Nephron progenitor cell (in vitro differentiated cells): ENCODE measurements at regions not wholly inside any gene's neighbourhood (a gene's known extent, or its start where the extent isn't known, plus 50 kb on each side); places are given as distances from the start of the nearest gene placed in this dataset.

ENCODE experiments used
- DNase-seq: peaks from one replicate; pipeline ENCODE4 v3.0.0; 2021
- H3K27ac Mint-ChIP-seq: 2 replicates; pipeline ENCODE4 v1.8.0; 2021; ENCODE audit warnings: mild to moderate bottlenecking, moderate library complexity, mixed read lengths
- H3K27me3 Mint-ChIP-seq: 2 replicates; pipeline ENCODE4 v1.8.0; 2021; ENCODE audit warnings: mild to moderate bottlenecking, low read depth, mixed read lengths; ENCODE audit not compliant: poor library complexity
- H3K36me3 Mint-ChIP-seq: 2 replicates; pipeline ENCODE4 v1.8.0; 2021; ENCODE audit warnings: low read depth, mixed read lengths
- H3K4me1 Mint-ChIP-seq: 2 replicates; pipeline ENCODE4 v1.8.0; 2021; ENCODE audit warnings: mixed read lengths
- H3K4me3 Mint-ChIP-seq: 2 replicates; pipeline ENCODE4 v1.8.0; 2021; ENCODE audit warnings: mild to moderate bottlenecking, moderate library complexity, mixed read lengths
- H3K9me3 Mint-ChIP-seq: 2 replicates; pipeline ENCODE4 v1.8.0; 2021; ENCODE audit warnings: mild to moderate bottlenecking, moderate library complexity, mixed read lengths
- CTCF ChIP-seq: fragments of 200-600 bp; sonication (generic); IDR thresholded peaks from 2 replicates; pipeline ENCODE4 v1.5.0; 2021; ENCODE audit warnings: antibody characterized with exemption

GRCh38 chr7:26035552-26035951 is 116.4 kb upstream of the NFE2L3 start:
- no peak for TF ChIP-seq CTCF
- DNase-seq, result no peak
- H3K27ac Mint-ChIP-seq, result no peak overlapping the region
- peaks cover 16% of the 10 kb centered on the region for H3K27me3 Mint-ChIP-seq
- H3K4me1 Mint-ChIP-seq, result peaks cover 18% of the 10 kb centered on the region
- no peak overlapping the region for H3K4me3 Mint-ChIP-seq
- H3K36me3 Mint-ChIP-seq, result no peaks in the 10 kb centered on the region
- H3K9me3 Mint-ChIP-seq, result peaks cover 4% of the 10 kb centered on the region

DNA sequence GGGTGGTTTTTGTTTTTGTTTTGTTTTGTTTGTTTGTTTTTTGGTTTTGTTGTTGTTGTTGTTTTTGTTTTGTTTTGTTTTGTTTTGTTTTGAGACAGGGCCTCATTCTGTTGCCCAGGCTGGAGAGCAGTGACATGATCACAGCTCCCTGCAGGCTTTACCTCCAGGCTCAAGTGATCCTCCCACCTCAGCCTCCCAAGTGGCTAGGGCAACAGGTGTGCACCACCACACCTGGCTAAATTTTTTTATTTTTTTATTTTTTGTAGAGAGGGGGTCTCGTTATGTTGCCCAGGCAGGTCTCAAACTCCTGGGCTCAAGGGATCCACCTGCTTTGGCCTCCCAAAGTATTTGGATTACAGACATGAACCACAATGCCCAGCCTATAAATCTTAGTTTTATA is 115.9 kb upstream of the NFE2L3 start:
- Mint-ChIP-seq H3K4me1 (peaks cover 18% of the 10 kb centered on the region), H3K4me3 (no peak overlapping the region), H3K27ac (no peak overlapping the region), H3K27me3 (peaks cover 15% of the 10 kb centered on the region), H3K9me3 (peaks cover 4% of the 10 kb centered on the region), H3K36me3 (no peaks in the 10 kb centered on the region)
- no peak for TF ChIP-seq CTCF
- no peak for DNase-seq

- no peak overlapping the region for H3K4me3 Mint-ChIP-seq
- DNase-seq, result no peak
- no peak for TF ChIP-seq CTCF
- peaks cover 14% of the 10 kb centered on the region for H3K27me3 Mint-ChIP-seq
- H3K9me3 Mint-ChIP-seq, result peaks cover 4% of the 10 kb centered on the region
- peaks cover 18% of the 10 kb centered on the region for H3K4me1 Mint-ChIP-seq
- no peaks in the 10 kb centered on the region for H3K36me3 Mint-ChIP-seq
- peak overlapping the region; percentile 75 for H3K27ac Mint-ChIP-seq
These were observed 113.6 kb upstream of the NFE2L3 start for GRCh38 chr7:26038201-26038990.

DNA sequence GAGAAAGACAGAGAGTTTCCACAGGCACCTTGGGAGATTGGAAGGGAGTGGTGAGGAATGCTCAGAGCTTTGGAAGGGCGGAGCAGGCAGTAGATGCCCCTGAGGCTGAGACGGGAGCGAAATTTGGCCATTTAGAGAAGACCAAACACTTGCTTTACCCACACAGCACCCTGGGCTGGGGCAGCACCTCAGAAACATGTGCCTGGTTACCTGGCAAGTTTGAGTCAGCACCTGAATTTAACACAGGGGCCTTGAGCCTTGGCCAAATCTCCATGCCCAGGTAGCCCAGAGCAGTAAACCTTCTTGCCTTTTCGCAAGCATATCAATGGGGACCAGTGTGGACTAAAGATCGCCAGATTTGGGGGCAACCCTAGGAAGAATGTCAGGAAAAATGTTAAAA is 111.9 kb upstream of the NFE2L3 start:
- Mint-ChIP-seq H3K27ac (no peak overlapping the region), H3K9me3 (peaks cover 4% of the 10 kb centered on the region), H3K4me3 (no peak overlapping the region), H3K27me3 (peaks cover 17% of the 10 kb centered on the region), H3K4me1 (peaks cover 18% of the 10 kb centered on the region), H3K36me3 (no peaks in the 10 kb centered on the region)
- DNase-seq, result no peak
- TF ChIP-seq CTCF, result no peak

GRCh38 chr7:26042237-26042636 is 109.8 kb upstream of the NFE2L3 start:
- no peak overlapping the region for H3K4me3 Mint-ChIP-seq
- H3K4me1 Mint-ChIP-seq, result peaks cover 10% of the 10 kb centered on the region
- H3K27me3 Mint-ChIP-seq, result peaks cover 16% of the 10 kb centered on the region
- H3K9me3 Mint-ChIP-seq, result no peaks in the 10 kb centered on the region
- no peak for DNase-seq
- TF ChIP-seq CTCF, result no peak
- H3K27ac Mint-ChIP-seq, result no peak overlapping the region
- H3K36me3 Mint-ChIP-seq, result no peaks in the 10 kb centered on the region

DNA sequence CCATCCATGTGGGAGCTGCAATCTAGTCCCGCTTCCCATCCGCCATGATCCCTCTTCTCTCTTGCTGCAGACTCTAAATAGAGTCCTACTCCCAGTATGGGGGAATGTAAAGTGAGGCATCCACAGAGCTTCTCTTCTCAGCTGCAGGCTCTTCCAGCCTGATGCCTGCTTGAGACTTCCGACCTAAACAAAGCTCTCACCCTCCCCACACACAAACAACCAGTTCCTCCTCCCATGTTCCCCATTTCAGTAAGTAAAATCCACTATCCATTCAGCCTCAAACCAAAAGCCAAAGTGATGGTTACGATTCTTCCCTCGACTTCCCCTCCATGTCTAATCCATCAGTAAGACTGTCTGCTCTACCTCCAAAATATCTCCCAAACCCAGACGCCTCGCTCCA is 108.2 kb upstream of the NFE2L3 start:
- TF ChIP-seq CTCF, result no peak
- H3K4me1 Mint-ChIP-seq, result peaks cover 1% of the 10 kb centered on the region
- DNase-seq, result no peak
- H3K9me3 Mint-ChIP-seq, result no peaks in the 10 kb centered on the region
- H3K27ac Mint-ChIP-seq, result no peak overlapping the region
- H3K27me3 Mint-ChIP-seq, result peaks cover 12% of the 10 kb centered on the region
- no peak overlapping the region for H3K4me3 Mint-ChIP-seq
- no peaks in the 10 kb centered on the region for H3K36me3 Mint-ChIP-seq
